Mesothelial cell of epicardium (in vitro differentiated cells): ENCODE measurements at regions not wholly inside any gene's neighbourhood (a gene's known extent, or its start where the extent isn't known, plus 50 kb on each side); places are given as distances from the start of the nearest gene placed in this dataset.
"Not testable (repeated sequence)": the region's sequence is repeated elsewhere in the genome, so short reads cannot be mapped to it uniquely, and the experiment has no call there.

Experiments
- DNase-seq, 2 experiments: peaks; one replicate each; pipeline ENCODE4 v3.0.0; 2021; ENCODE audit warnings: low spot score in 2 of 2; ENCODE audit not compliant: unreplicated experiment in 2 of 2
- H3K27ac Mint-ChIP-seq: 2 replicates; pipeline ENCODE4 v1.8.0; 2021; ENCODE audit warnings: mixed read lengths
- H3K27me3 Mint-ChIP-seq: 2 replicates; pipeline ENCODE4 v1.8.0; 2021; ENCODE audit warnings: low read depth, mixed read lengths
- H3K36me3 Mint-ChIP-seq: 2 replicates; pipeline ENCODE4 v1.8.0; 2021; ENCODE audit warnings: mixed read lengths
- H3K4me1 Mint-ChIP-seq: 2 replicates; pipeline ENCODE4 v1.8.0; 2021; ENCODE audit warnings: mixed read lengths
- H3K4me3 Mint-ChIP-seq: 2 replicates; pipeline ENCODE4 v1.8.0; 2021; ENCODE audit warnings: mild to moderate bottlenecking, moderate library complexity, mixed read lengths
- H3K9me3 Mint-ChIP-seq: 2 replicates; pipeline ENCODE4 v1.8.0; 2021; ENCODE audit warnings: mixed read lengths
- TF ChIP-seq, protein P1 (sequence below): fragments of 200-600 bp; sonication (generic); IDR thresholded peaks from one replicate; pipeline ENCODE4 v1.5.0; 2021; ENCODE audit warnings: antibody characterized with exemption; ENCODE audit not compliant: unreplicated experiment

DNA sequence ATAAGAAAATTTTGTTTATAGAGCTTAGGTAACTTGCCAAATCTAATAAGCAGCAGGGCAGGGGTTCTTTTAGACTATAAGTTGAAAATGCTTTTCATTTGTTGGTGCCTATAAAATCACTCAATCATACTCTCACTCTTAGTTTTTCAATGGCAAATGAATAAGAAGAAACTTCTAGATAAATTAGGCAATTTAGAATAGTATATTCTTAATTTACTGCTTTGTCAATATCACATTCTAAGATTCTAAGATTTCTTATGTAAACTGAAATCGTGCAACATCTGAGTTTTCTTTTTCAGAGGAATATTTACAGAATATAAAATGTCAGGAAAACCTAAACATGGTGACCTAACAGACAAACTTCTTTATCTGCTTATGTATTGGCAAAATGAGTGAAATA is 849.0 kb downstream of the DTWD2 start:
- Mint-ChIP-seq H3K36me3 (no peaks in the 10 kb centered on the region), H3K27me3 (no peaks in the 10 kb centered on the region), H3K4me1 (no peaks in the 10 kb centered on the region), H3K27ac (no peak overlapping the region), H3K4me3 (no peak overlapping the region), H3K9me3 (no peaks in the 10 kb centered on the region)
- DNase-seq: no peak
- TF ChIP-seq, protein P1, sequence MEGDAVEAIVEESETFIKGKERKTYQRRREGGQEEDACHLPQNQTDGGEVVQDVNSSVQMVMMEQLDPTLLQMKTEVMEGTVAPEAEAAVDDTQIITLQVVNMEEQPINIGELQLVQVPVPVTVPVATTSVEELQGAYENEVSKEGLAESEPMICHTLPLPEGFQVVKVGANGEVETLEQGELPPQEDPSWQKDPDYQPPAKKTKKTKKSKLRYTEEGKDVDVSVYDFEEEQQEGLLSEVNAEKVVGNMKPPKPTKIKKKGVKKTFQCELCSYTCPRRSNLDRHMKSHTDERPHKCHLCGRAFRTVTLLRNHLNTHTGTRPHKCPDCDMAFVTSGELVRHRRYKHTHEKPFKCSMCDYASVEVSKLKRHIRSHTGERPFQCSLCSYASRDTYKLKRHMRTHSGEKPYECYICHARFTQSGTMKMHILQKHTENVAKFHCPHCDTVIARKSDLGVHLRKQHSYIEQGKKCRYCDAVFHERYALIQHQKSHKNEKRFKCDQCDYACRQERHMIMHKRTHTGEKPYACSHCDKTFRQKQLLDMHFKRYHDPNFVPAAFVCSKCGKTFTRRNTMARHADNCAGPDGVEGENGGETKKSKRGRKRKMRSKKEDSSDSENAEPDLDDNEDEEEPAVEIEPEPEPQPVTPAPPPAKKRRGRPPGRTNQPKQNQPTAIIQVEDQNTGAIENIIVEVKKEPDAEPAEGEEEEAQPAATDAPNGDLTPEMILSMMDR: no peak

DNA sequence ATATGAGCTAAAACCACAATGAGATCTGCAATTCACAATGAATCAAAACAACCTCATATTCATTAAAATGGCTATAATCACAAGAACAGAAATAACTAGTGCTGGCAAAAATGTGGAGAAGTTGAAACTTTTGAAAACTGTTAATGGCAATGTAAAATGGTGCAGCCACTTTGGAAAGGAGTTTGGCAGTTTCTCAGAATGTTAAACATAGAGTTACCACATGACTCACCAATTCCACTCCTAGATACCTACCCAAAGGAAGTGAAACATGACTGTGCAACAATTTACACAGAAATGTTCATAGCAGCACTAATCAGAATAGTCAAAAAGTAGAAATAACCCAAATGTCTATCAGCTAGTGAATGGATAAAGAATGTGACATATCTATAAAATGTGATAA is 862.2 kb downstream of the DTWD2 start:
- Mint-ChIP-seq H3K36me3 (no peaks in the 10 kb centered on the region), H3K27ac (no peak overlapping the region), H3K27me3 (peaks cover 2% of the 10 kb centered on the region), H3K4me1 (no peaks in the 10 kb centered on the region), H3K4me3 (no peak overlapping the region), H3K9me3 (no peaks in the 10 kb centered on the region)
- DNase-seq: no peak
- TF ChIP-seq, protein P1: no peak

DNA sequence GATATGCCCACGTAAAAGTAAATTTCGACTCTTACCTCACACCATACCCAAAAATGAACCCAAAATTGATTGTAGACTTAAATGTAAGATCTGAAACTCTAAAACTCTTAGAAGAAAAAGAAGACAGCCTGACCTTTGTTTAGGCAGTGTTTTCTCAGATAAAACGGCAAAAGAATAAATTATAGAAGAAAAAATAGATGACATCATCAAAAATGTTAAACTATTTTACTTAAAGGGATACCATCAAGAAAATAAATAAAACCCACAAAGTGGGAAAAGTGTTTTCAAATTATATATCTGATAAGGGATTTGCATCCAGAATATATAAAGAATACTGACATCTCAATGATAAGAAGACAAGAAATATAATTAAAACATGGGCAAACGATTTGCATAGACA is 862.7 kb downstream of the DTWD2 start:
- Mint-ChIP-seq H3K9me3 (no peaks in the 10 kb centered on the region), H3K36me3 (no peaks in the 10 kb centered on the region), H3K4me1 (no peaks in the 10 kb centered on the region), H3K27ac (no peak overlapping the region), H3K4me3 (no peak overlapping the region), H3K27me3 (peaks cover 2% of the 10 kb centered on the region)
- TF ChIP-seq, protein P1: no peak
- DNase-seq: no peak

DNA sequence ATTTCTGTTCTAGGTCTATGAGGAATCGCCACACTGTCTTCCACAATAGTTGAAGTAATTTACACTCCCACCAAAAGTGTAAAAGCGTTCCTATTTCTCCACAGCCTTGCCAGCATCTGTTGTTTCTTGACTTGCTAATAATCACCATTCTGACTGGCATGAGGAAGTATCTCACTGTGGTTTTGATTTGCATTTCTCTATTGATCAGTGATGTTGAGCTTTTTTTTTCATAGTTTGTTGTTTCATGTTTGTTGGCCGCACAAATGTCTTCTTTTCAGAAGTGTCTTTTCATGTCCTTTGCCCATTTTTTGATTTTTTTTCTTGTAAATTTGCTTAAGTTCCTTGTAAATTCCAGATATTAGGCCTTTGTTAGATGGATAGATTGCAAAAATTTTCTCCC is 867.1 kb downstream of the DTWD2 start:
- H3K4me3 Mint-ChIP-seq: no peak overlapping the region
- H3K4me1 Mint-ChIP-seq: no peaks in the 10 kb centered on the region
- no peak overlapping the region for H3K27ac Mint-ChIP-seq
- TF ChIP-seq, protein P1: no peak
- H3K9me3 Mint-ChIP-seq: no peaks in the 10 kb centered on the region
- DNase-seq: no peak
- H3K36me3 Mint-ChIP-seq: no peaks in the 10 kb centered on the region
- no peaks in the 10 kb centered on the region for H3K27me3 Mint-ChIP-seq

DNA sequence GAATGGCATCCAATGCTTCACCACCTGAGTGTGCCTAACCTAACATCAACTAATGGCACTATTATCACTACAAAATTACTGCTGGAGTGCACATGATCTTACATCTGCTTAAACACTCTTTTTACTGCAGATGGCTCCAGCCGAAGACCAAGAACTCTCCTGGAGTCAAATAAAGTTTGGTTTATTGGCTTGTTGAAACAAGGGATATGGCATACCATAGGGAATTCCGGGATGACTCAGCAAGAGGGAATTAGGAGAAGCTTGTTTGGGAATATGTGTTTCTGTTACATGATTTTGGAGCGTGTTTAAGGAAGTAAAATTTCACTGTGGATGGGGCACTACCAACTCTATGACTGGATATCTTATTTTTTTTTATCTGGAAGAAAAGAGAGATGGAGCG is 872.6 kb downstream of the DTWD2 start:
- TF ChIP-seq, protein P1: no peak
- H3K4me3 Mint-ChIP-seq: no peak overlapping the region

DNA sequence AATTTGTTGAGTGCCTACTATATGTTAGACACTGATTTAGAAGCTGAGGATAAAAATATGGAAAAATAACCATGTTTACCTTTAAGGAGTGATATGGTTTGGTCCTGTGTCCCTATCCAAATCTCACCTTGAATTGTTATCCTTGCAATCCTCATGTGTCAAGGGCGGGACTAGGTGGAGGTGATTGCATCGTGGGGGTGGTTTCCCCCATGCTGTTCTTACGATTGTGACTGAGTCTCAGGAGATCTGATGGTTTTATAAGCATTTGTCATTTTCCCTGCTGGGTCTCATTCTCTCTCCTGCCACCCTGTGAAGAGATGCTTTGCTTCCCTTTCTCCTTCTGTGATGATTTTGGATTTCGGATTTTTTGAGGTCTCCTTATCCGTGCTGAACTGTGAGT is 876.4 kb downstream of the DTWD2 start:
- no peaks in the 10 kb centered on the region for H3K27me3 Mint-ChIP-seq
- TF ChIP-seq, protein P1: no peak
- DNase-seq: no peak
- H3K4me3 Mint-ChIP-seq: no peak overlapping the region
- H3K36me3 Mint-ChIP-seq: no peaks in the 10 kb centered on the region
- H3K4me1 Mint-ChIP-seq: no peaks in the 10 kb centered on the region
- no peak overlapping the region for H3K27ac Mint-ChIP-seq
- H3K9me3 Mint-ChIP-seq: no peaks in the 10 kb centered on the region

More for the DNA sequence above, 872.6 kb downstream of the DTWD2 start:
- DNase-seq: no peak
- Mint-ChIP-seq H3K36me3 (no peaks in the 10 kb centered on the region), H3K27ac (no peak overlapping the region), H3K4me1 (no peaks in the 10 kb centered on the region), H3K27me3 (no peaks in the 10 kb centered on the region), H3K9me3 (no peaks in the 10 kb centered on the region)

DNA sequence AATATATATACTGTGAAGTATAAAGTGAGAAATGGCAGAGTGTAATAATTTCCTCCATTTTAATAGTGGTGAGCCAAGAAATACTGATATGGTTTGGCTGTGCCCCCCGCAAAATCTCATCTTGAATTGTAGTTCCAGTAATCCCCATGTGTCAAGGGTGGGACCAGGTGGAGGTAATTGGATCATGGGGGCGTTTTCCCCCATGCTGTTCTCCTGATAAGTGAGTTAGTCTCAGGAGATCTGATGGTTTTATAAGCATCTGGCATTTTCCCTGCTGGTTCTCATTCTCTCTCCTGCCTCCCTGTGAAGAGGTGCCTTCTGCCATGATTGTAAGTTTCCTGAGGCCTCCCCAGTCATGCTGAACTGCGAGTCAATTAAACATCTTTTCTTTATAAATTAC is 881.1 kb downstream of the DTWD2 start:
- H3K36me3 Mint-ChIP-seq, H3K4me3 Mint-ChIP-seq, H3K27ac Mint-ChIP-seq, H3K4me1 Mint-ChIP-seq, DNase-seq, H3K27me3 Mint-ChIP-seq: not testable (repeated sequence)
- H3K9me3 Mint-ChIP-seq: peaks cover 18% of the 10 kb centered on the region
